LNCaP clone FGC (cell line): ENCODE measurements at regions not wholly inside any gene's neighbourhood (a gene's known extent, or its start where the extent isn't known, plus 50 kb on each side); places are given as distances from the start of the nearest gene placed in this dataset.
"Not testable (repeated sequence)": the region's sequence is repeated elsewhere in the genome, so short reads cannot be mapped to it uniquely, and the experiment has no call there.

Experiments
- DNase-seq: peaks from one replicate; pipeline ENCODE4 v3.0.0-alpha.2; 2011; ENCODE audit warnings: low read depth
- H3K4me3 ChIP-seq: 2 replicates; pipeline ENCODE4 v1.5.1; 2011; ENCODE audit warnings: mild to moderate bottlenecking, low read depth, low read length, control low read depth
- CTCF ChIP-seq: IDR thresholded peaks from 2 replicates; pipeline ENCODE4 v1.5.1; 2012; ENCODE audit warnings: mild to moderate bottlenecking; ENCODE audit not compliant: control insufficient read depth, insufficient read depth; ENCODE audit errors: extremely low read depth

GRCh38 chr5:8553364-8553763, 684.4 kb downstream of the MTRR start:
- H3K4me3 ChIP-seq, result no peak overlapping the region
- DNase-seq, result no peak
- TF ChIP-seq CTCF, result no peak

GRCh38 chr5:8557728-8558127, 688.8 kb downstream of the MTRR start:
- no peak for DNase-seq
- no peak for TF ChIP-seq CTCF
- H3K4me3 ChIP-seq, result no peak overlapping the region

- TF ChIP-seq CTCF, result no peak
- no peak overlapping the region for H3K4me3 ChIP-seq
- no peak for DNase-seq
These were observed 691.8 kb downstream of the MTRR start for GRCh38 chr5:8560776-8561175.

- no peak overlapping the region for H3K4me3 ChIP-seq
- no peak for DNase-seq
- TF ChIP-seq CTCF, result no peak
These were observed 692.4 kb downstream of the MTRR start for GRCh38 chr5:8561224-8561840.

- no peak for DNase-seq
- H3K4me3 ChIP-seq, result no peak overlapping the region
- TF ChIP-seq CTCF, result no peak
These were observed 692.9 kb downstream of the MTRR start for GRCh38 chr5:8561854-8562253.

GRCh38 chr5:8563540-8563939, 694.6 kb downstream of the MTRR start:
- not testable (repeated sequence) for H3K4me3 ChIP-seq, DNase-seq

- TF ChIP-seq CTCF, result no peak
- DNase-seq, result no peak
- no peak overlapping the region for H3K4me3 ChIP-seq
These were observed 699.9 kb downstream of the MTRR start for GRCh38 chr5:8568858-8569257.
